ENCODE measurements at regions not wholly inside any gene's neighbourhood (a gene's known extent, or its start where the extent isn't known, plus 50 kb on each side); places are given as distances from the start of the nearest gene placed in this dataset.
"Not testable (repeated sequence)": the region's sequence is repeated elsewhere in the genome, so short reads cannot be mapped to it uniquely, and the experiment has no call there.

DNA sequence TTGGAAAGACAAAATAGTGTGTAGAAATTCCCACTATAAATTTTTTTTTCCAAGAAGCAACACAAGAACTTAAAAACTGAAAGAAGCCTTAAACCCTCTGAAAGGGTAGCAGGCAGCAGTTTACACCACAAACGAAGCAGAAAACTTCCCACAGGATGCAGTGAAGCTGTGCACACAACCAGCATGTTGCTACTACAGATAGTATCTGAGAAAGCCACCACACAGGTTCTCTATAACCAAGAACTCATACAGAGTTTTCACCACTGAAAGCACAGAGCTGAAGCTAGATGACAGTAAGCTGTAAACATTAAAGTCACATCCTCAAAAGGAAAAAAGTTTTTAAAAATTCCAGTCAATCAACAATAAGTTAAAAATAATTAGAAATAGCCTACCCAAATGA is 333.6 kb upstream of the MON1B start:
- TF ChIP-seq, protein P1, sequence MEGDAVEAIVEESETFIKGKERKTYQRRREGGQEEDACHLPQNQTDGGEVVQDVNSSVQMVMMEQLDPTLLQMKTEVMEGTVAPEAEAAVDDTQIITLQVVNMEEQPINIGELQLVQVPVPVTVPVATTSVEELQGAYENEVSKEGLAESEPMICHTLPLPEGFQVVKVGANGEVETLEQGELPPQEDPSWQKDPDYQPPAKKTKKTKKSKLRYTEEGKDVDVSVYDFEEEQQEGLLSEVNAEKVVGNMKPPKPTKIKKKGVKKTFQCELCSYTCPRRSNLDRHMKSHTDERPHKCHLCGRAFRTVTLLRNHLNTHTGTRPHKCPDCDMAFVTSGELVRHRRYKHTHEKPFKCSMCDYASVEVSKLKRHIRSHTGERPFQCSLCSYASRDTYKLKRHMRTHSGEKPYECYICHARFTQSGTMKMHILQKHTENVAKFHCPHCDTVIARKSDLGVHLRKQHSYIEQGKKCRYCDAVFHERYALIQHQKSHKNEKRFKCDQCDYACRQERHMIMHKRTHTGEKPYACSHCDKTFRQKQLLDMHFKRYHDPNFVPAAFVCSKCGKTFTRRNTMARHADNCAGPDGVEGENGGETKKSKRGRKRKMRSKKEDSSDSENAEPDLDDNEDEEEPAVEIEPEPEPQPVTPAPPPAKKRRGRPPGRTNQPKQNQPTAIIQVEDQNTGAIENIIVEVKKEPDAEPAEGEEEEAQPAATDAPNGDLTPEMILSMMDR (conservative IDR thresholded peaks at IDR 0.05): no peak
- Mint-ChIP-seq H3K9me3 (peaks cover 8% of the 10 kb centered on the region), H3K27me3 (no peaks in the 10 kb centered on the region), H3K27ac (no peak overlapping the region), H3K4me1 (ENCODE audit: unreplicated experiment) (no peaks in the 10 kb centered on the region), H3K4me3 (no peak overlapping the region), H3K36me3 (no peaks in the 10 kb centered on the region)
- DNase-seq (ENCODE audit: extremely low spot score, unreplicated experiment): no peak

DNA sequence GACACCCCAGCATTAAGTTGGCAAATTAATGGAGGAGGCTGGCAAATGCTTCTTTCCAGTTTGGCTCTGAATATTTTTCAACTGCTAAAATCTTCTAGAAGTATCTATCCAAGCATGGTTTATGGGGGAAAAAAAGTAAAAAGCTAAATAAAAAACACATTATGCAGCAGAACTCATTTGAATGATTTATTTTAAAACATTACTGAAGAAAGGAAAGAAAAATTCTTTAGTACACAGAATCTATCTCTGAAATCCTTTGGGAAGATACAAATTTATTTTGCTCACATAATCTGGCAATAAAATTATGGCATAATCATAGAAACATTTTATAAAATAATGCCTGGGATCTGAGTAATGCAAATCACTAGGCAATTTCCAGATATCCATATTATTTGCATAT is 328.1 kb upstream of the MON1B start:
- Mint-ChIP-seq H3K27me3 (no peaks in the 10 kb centered on the region), H3K4me3 (no peak overlapping the region), H3K27ac (no peak overlapping the region), H3K4me1 (ENCODE audit: unreplicated experiment) (no peaks in the 10 kb centered on the region), H3K36me3 (no peaks in the 10 kb centered on the region), H3K9me3 (peaks cover 8% of the 10 kb centered on the region)
- TF ChIP-seq, protein P1 (conservative IDR thresholded peaks at IDR 0.05): no peak
- no peak for DNase-seq (ENCODE audit: extremely low spot score, unreplicated experiment)

DNA sequence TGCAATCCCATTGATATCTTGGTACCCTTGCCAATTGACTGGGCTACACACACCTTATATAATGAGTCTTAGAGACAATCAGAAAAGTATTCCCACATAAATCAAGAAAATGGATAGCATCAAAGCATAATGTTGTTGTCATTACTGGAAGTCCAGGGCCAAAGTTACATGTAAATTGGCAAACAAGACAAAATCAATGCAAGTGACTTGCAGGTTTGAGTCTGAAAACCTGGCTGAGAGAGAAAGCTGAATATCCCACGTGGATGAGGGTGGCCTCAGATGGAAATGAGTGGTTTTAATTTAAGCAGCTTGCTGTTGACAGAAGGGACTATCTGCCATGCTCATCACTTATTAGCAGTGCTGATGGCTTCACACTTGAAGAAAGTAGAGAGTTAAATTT is 324.0 kb upstream of the MON1B start:
- DNase-seq (ENCODE audit: extremely low spot score, unreplicated experiment): no peak
- TF ChIP-seq, protein P1 (conservative IDR thresholded peaks at IDR 0.05): no peak
- Mint-ChIP-seq H3K4me3 (no peak overlapping the region), H3K4me1 (ENCODE audit: unreplicated experiment) (no peaks in the 10 kb centered on the region), H3K36me3 (no peaks in the 10 kb centered on the region), H3K27ac (no peak overlapping the region), H3K27me3 (no peaks in the 10 kb centered on the region), H3K9me3 (no peaks in the 10 kb centered on the region)

DNA sequence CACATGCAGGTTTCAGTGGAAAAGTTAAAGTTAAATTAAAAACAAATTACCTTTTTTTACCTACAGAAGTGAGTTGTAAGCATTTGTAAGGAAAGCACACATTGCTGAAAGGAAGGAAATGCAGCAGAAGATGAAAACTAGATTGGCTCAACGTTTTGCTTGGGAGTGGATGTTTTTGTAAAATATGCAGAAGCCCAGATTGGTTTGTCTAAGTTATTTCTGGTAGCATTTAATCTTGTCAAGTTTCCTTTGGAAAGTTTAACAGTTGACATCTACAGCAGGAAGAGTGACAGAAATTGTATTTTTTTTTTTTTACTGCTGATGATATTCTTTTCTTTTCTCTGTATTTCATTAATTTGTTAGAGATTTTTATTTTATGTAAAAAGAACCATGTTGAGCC is 315.1 kb upstream of the MON1B start:
- Mint-ChIP-seq H3K36me3 (no peaks in the 10 kb centered on the region), H3K27ac (no peak overlapping the region), H3K4me1 (ENCODE audit: unreplicated experiment) (no peaks in the 10 kb centered on the region), H3K27me3 (no peaks in the 10 kb centered on the region), H3K4me3 (no peak overlapping the region), H3K9me3 (no peaks in the 10 kb centered on the region)
- no peak for DNase-seq (ENCODE audit: extremely low spot score, unreplicated experiment)
- TF ChIP-seq, protein P1 (conservative IDR thresholded peaks at IDR 0.05): no peak

DNA sequence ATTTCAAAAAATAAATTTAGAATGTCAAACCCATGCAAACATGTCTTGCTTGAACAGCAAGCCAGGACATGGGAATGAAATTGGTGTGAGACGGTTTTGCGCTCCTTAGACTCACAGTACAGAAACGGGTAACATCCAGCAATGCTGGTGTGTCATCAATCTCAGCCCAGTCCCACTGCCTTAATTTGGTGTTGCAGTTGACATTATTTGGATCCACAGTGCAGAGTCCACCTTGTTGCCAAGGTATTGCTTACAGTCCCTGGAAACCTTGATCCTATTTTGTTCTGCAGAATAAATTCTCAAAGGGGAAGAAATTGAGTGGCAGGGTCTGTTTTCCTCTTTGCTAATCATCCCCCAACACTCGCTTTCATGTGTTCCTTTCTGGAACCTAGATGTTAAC is 311.6 kb upstream of the MON1B start:
- TF ChIP-seq, protein P1 (conservative IDR thresholded peaks at IDR 0.05): no peak
- no peak overlapping the region for H3K4me3 Mint-ChIP-seq
- H3K36me3 Mint-ChIP-seq: no peaks in the 10 kb centered on the region
- H3K27ac Mint-ChIP-seq: no peak overlapping the region
- H3K9me3 Mint-ChIP-seq: no peaks in the 10 kb centered on the region
- no peaks in the 10 kb centered on the region for H3K4me1 Mint-ChIP-seq (ENCODE audit: unreplicated experiment)
- H3K27me3 Mint-ChIP-seq: no peaks in the 10 kb centered on the region
- no peak for DNase-seq (ENCODE audit: extremely low spot score, unreplicated experiment)

DNA sequence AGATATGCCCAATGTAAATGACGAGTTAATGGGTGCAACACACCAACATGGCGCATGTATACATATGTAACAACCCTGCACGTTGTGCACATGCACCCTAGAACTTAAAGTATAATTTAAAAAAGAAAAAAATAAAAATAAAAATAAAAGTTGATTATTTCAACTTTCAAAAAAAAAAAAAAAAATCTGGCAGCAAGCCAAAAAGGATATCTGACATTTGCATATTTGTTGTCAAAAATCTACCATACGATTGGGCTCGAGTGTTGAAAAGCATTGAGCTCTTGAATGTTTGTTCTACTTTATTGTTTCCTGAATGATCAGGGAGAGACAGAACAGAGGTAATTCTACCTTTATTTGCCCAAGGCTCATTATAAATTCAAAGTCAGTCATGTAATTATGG is 310.5 kb upstream of the MON1B start:
- not testable (repeated sequence) for H3K27me3 Mint-ChIP-seq; DNase-seq (ENCODE audit: extremely low spot score, unreplicated experiment); H3K27ac Mint-ChIP-seq; H3K9me3 Mint-ChIP-seq; H3K36me3 Mint-ChIP-seq; H3K4me1 Mint-ChIP-seq (ENCODE audit: unreplicated experiment); H3K4me3 Mint-ChIP-seq

Data from type B pancreatic cell (in vitro differentiated cells).